GM18505 (cell line): ENCODE measurements at regions not wholly inside any gene's neighbourhood (a gene's known extent, or its start where the extent isn't known, plus 50 kb on each side); places are given as distances from the start of the nearest gene placed in this dataset.
"Not testable (repeated sequence)": the region's sequence is repeated elsewhere in the genome, so short reads cannot be mapped to it uniquely, and the experiment has no call there.

Experiments used
- ATAC-seq: cut with Tn5 transposase; IDR thresholded peaks from one replicate; pipeline ENCODE4 v1.9.1; 2021; ENCODE audit not compliant: unreplicated experiment
- POLR2A ChIP-seq: IDR thresholded peaks from 4 replicates; pipeline ENCODE4 v1.6.1; 2011; ENCODE audit warnings: borderline replicate concordance; ENCODE audit not compliant: insufficient read depth, insufficient read length; ENCODE audit errors: extremely low read depth

- no peak for TF ChIP-seq POLR2A
- no peak for ATAC-seq
Observed at GRCh38 chr1:80632284-80632683, 1168.5 kb upstream of the ADGRL2 start.

GRCh38 chr1:80629304-80629837, 1171.4 kb upstream of the ADGRL2 start:
- no peak for TF ChIP-seq POLR2A
- ATAC-seq: peak; percentile 88

GRCh38 chr1:80624682-80625081, 1176.1 kb upstream of the ADGRL2 start:
- no peak for ATAC-seq

GRCh38 chr1:80607064-80607463, 1193.7 kb upstream of the ADGRL2 start:
- ATAC-seq: no peak
- no peak for TF ChIP-seq POLR2A

More at GRCh38 chr1:80624682-80625081, 1176.1 kb upstream of the ADGRL2 start:
- no peak for TF ChIP-seq POLR2A

- TF ChIP-seq POLR2A: no peak
- ATAC-seq: no peak
Observed at GRCh38 chr1:80594013-80594412, 1206.7 kb upstream of the ADGRL2 start.

GRCh38 chr1:80593197-80593596, 1207.5 kb upstream of the ADGRL2 start:
- ATAC-seq: no peak
- TF ChIP-seq POLR2A: no peak

GRCh38 chr1:80582980-80583379, 1217.8 kb upstream of the ADGRL2 start:
- TF ChIP-seq POLR2A: no peak
- ATAC-seq: no peak

GRCh38 chr1:80579055-80579454, 1221.7 kb upstream of the ADGRL2 start:
- no peak for TF ChIP-seq POLR2A

GRCh38 chr1:80566867-80567266, 1233.9 kb upstream of the ADGRL2 start:
- no peak for TF ChIP-seq POLR2A

More at GRCh38 chr1:80579055-80579454, 1221.7 kb upstream of the ADGRL2 start:
- ATAC-seq: no peak

GRCh38 chr1:80566123-80566522, 1234.6 kb upstream of the ADGRL2 start:
- ATAC-seq: no peak

More at GRCh38 chr1:80566867-80567266, 1233.9 kb upstream of the ADGRL2 start:
- no peak for ATAC-seq

GRCh38 chr1:80565406-80565805, 1235.3 kb upstream of the ADGRL2 start:
- TF ChIP-seq POLR2A: no peak
- no peak for ATAC-seq

More at GRCh38 chr1:80566123-80566522, 1234.6 kb upstream of the ADGRL2 start:
- TF ChIP-seq POLR2A: no peak

GRCh38 chr1:80542231-80542630, 1258.5 kb upstream of the ADGRL2 start:
- no peak for TF ChIP-seq POLR2A
- ATAC-seq: no peak

GRCh38 chr1:80540596-80540995, 1260.1 kb upstream of the ADGRL2 start:
- ATAC-seq: no peak
- no peak for TF ChIP-seq POLR2A

GRCh38 chr1:80540149-80540548, 1260.6 kb upstream of the ADGRL2 start:
- no peak for ATAC-seq

GRCh38 chr1:80539298-80539697, 1261.4 kb upstream of the ADGRL2 start:
- ATAC-seq: not testable (repeated sequence)

More at GRCh38 chr1:80540149-80540548, 1260.6 kb upstream of the ADGRL2 start:
- no peak for TF ChIP-seq POLR2A
